ENCODE measurements at regions not wholly inside any gene's neighbourhood (a gene's known extent, or its start where the extent isn't known, plus 50 kb on each side); places are given as distances from the start of the nearest gene placed in this dataset.

DNA sequence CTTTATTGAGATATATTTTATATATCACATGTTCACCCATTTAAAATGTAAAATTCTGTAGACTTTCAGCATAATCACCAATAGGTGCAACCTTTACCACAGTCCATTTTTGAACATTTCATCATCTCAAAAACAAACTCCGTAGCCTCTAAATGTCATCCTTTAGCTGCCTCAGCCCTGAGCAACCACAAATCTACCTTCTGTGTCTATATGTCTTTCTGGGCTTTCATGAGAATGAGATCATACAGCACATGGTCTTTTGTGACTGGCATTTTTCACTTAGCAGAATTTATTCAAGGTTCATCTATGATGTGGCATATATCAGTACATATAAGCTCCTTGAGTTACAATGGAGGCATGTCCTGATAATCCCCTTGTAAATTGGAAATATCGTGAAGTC, 320.5 kb downstream of the ETS1 start:
- DNase-seq (ENCODE audit: low spot score) = no peak
- no peak overlapping the region for H3K27ac ChIP-seq
- H3K9me3 ChIP-seq = no peaks in the 10 kb centered on the region
- ATAC-seq (ENCODE audit: insufficient number of reproducible peaks, low FRiP score, low read depth) = no peak
- no peaks in the 10 kb centered on the region for H3K36me3 ChIP-seq
- no peak overlapping the region for H3K4me3 ChIP-seq
- H3K27me3 ChIP-seq (replicated peaks; ENCODE audit: insufficient read depth) = no peaks in the 10 kb centered on the region
- TF ChIP-seq, protein P1, sequence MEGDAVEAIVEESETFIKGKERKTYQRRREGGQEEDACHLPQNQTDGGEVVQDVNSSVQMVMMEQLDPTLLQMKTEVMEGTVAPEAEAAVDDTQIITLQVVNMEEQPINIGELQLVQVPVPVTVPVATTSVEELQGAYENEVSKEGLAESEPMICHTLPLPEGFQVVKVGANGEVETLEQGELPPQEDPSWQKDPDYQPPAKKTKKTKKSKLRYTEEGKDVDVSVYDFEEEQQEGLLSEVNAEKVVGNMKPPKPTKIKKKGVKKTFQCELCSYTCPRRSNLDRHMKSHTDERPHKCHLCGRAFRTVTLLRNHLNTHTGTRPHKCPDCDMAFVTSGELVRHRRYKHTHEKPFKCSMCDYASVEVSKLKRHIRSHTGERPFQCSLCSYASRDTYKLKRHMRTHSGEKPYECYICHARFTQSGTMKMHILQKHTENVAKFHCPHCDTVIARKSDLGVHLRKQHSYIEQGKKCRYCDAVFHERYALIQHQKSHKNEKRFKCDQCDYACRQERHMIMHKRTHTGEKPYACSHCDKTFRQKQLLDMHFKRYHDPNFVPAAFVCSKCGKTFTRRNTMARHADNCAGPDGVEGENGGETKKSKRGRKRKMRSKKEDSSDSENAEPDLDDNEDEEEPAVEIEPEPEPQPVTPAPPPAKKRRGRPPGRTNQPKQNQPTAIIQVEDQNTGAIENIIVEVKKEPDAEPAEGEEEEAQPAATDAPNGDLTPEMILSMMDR (IDR thresholded peaks at IDR 0.05) = no peak
- no peaks in the 10 kb centered on the region for H3K4me1 ChIP-seq (ENCODE audit: control insufficient read depth in 1 of 2, low read depth in 2 of 2)

DNA sequence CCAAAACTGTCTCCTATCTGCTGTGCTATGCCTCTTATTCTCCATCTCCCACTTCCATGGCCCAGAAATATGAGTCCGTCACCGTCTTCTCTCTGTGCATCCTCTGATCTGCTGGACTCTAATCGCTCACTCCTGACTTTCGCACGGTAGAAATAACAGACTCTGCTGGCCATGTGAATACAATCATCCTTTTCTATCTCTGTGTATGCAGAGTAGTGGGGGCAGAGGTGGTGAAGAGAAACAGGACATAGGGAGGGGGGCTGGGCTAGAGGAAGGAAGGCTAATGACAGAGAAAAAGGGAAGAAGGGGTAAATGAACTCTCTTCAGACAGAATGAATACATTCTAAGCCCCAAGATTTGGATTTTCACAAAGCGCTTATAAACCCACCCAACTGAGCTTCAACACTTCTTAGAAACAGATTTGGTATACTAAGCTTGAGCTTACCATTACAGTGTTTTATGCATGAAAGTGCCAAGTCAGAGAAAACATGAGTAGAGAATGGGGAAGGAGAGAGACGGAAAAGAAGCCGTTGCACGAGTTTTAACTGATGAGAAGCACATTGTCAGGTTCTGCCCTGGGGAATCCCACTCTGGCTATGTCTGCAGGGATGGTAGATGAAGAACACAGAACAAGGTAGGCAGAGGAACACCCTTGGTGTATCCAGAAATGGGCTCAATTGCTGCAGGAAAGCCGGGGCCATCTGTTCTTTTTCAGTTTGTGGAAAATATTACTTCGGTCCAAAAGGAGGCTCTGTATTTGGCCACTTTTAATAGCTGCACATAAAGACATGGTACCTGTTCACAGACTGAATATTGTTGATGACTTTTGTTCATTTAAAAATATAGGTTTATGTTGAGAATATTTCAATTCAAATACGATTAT, 324.7 kb downstream of the ETS1 start:
- no peak for ATAC-seq (ENCODE audit: insufficient number of reproducible peaks, low FRiP score, low read depth)
- no peak overlapping the region for H3K27ac ChIP-seq
- DNase-seq (ENCODE audit: low spot score) = no peak
- no peaks in the 10 kb centered on the region for H3K9me3 ChIP-seq
- TF ChIP-seq, protein P1 (IDR thresholded peaks at IDR 0.05) = no peak
- H3K36me3 ChIP-seq = no peaks in the 10 kb centered on the region
- no peak overlapping the region for H3K4me3 ChIP-seq
- no peaks in the 10 kb centered on the region for H3K27me3 ChIP-seq (replicated peaks; ENCODE audit: insufficient read depth)
- H3K4me1 ChIP-seq (ENCODE audit: control insufficient read depth in 1 of 2, low read depth in 2 of 2) = no peaks in the 10 kb centered on the region

DNA sequence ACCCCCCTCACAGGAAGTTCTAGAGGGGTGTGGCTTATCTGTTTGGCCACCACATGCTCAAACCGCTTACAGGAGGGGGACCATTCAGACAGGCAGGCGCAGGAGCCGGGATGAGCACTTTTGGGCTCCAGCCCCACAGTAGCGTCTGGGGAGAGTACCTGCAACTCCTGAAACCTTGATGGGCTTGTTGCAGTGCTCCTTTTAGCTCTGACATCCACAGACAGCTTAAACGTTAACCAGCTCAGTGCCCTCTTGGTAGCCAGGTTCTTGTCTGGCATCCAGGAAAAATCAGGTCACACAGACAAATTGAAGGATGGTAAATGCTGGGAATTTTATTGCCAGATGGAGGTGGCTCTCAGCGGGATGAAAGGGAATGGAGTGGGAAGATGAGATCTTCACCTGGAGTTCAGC, 326.3 kb downstream of the ETS1 start:
- DNase-seq (ENCODE audit: low spot score) (no peak), ATAC-seq (ENCODE audit: insufficient number of reproducible peaks, low FRiP score, low read depth) (no peak)
- Histone ChIP-seq H3K27ac (no peak overlapping the region), H3K36me3 (no peaks in the 10 kb centered on the region), H3K27me3 (replicated peaks; ENCODE audit: insufficient read depth) (no peaks in the 10 kb centered on the region), H3K4me3 (no peak overlapping the region), H3K4me1 (ENCODE audit: control insufficient read depth in 1 of 2, low read depth in 2 of 2) (no peaks in the 10 kb centered on the region), H3K9me3 (no peaks in the 10 kb centered on the region)
- TF ChIP-seq, protein P1 (IDR thresholded peaks at IDR 0.05) = no peak

- ATAC-seq (ENCODE audit: insufficient number of reproducible peaks, low FRiP score, low read depth) (no peak), DNase-seq (ENCODE audit: low spot score) (no peak)
- no peaks in the 10 kb centered on the region for H3K4me1 ChIP-seq (ENCODE audit: control insufficient read depth in 1 of 2, low read depth in 2 of 2)
- TF ChIP-seq, protein P1 (IDR thresholded peaks at IDR 0.05) = no peak
- H3K27ac ChIP-seq = no peak overlapping the region
- H3K4me3 ChIP-seq = no peak overlapping the region
- no peaks in the 10 kb centered on the region for H3K27me3 ChIP-seq (replicated peaks; ENCODE audit: insufficient read depth)
- H3K36me3 ChIP-seq = no peaks in the 10 kb centered on the region
- no peaks in the 10 kb centered on the region for H3K9me3 ChIP-seq
Observed at GRCh38 chr11:128260398-128260797, 327.0 kb downstream of the ETS1 start.

GRCh38 chr11:128259816-128260215, 327.5 kb downstream of the ETS1 start:
- Histone ChIP-seq H3K27me3 (replicated peaks; ENCODE audit: insufficient read depth) (no peaks in the 10 kb centered on the region), H3K4me3 (no peak overlapping the region), H3K9me3 (no peaks in the 10 kb centered on the region), H3K36me3 (no peaks in the 10 kb centered on the region), H3K4me1 (ENCODE audit: control insufficient read depth in 1 of 2, low read depth in 2 of 2) (no peaks in the 10 kb centered on the region), H3K27ac (no peak overlapping the region)
- TF ChIP-seq, protein P1 (IDR thresholded peaks at IDR 0.05) = no peak
- no peak for DNase-seq (ENCODE audit: low spot score)
- ATAC-seq (ENCODE audit: insufficient number of reproducible peaks, low FRiP score, low read depth) = no peak
